T-helper 2 cell (primary cell): ENCODE measurements at regions not wholly inside any gene's neighbourhood (a gene's known extent, or its start where the extent isn't known, plus 50 kb on each side); places are given as distances from the start of the nearest gene placed in this dataset.
"Not testable (repeated sequence)": the region's sequence is repeated elsewhere in the genome, so short reads cannot be mapped to it uniquely, and the experiment has no call there.

Experiments
- DNase-seq, 5 experiments: peaks; one replicate each; pipeline versions ENCODE4 v3.0.0 to v3.0.0-alpha.2; 2012 to 2022

GRCh38 chr10:3336673-3337293 is 164.2 kb upstream of the PITRM1 start:
- no peak for DNase-seq

GRCh38 chr10:3333426-3333825 is 160.8 kb upstream of the PITRM1 start:
- DNase-seq: no peak

GRCh38 chr10:3331690-3332230 is 159.2 kb upstream of the PITRM1 start:
- DNase-seq: no peak

- no peak for DNase-seq
These were observed 158.6 kb upstream of the PITRM1 start for GRCh38 chr10:3331187-3331586.

- peak in 1 of 5 experiments; percentile 11 for DNase-seq
These were observed 158.1 kb upstream of the PITRM1 start for GRCh38 chr10:3330663-3331062.

GRCh38 chr10:3325954-3326750 is 153.6 kb upstream of the PITRM1 start:
- no peak for DNase-seq

GRCh38 chr10:3324612-3325038 is 152.0 kb upstream of the PITRM1 start:
- peak in 1 of 5 experiments; percentile 12 for DNase-seq

- no peak for DNase-seq
These were observed 151.4 kb upstream of the PITRM1 start for GRCh38 chr10:3323865-3324498.

GRCh38 chr10:3321123-3321522 is 148.5 kb upstream of the PITRM1 start:
- no peak for DNase-seq

- DNase-seq: no peak
These were observed 147.2 kb upstream of the PITRM1 start for GRCh38 chr10:3319811-3320226.

GRCh38 chr10:3318480-3318807 is 145.9 kb upstream of the PITRM1 start:
- DNase-seq: not testable (repeated sequence)

GRCh38 chr10:3317553-3318479 is 145.2 kb upstream of the PITRM1 start:
- not testable (repeated sequence) for DNase-seq

- peak in 1 of 5 experiments; percentile 11 for DNase-seq
These were observed 142.0 kb upstream of the PITRM1 start for GRCh38 chr10:3314445-3315085.

- DNase-seq: peak in 1 of 5 experiments; percentile 4
These were observed 141.3 kb upstream of the PITRM1 start for GRCh38 chr10:3313784-3314444.

GRCh38 chr10:3312403-3312940 is 139.9 kb upstream of the PITRM1 start:
- no peak for DNase-seq

GRCh38 chr10:3310016-3310784 is 137.6 kb upstream of the PITRM1 start:
- DNase-seq: no peak

- DNase-seq: no peak
These were observed 133.5 kb upstream of the PITRM1 start for GRCh38 chr10:3306050-3306449.

GRCh38 chr10:3295582-3296151 is 123.1 kb upstream of the PITRM1 start:
- DNase-seq: no peak

- DNase-seq: no peak
These were observed 122.5 kb upstream of the PITRM1 start for GRCh38 chr10:3294919-3295581.
